ENCODE measurements at regions not wholly inside any gene's neighbourhood (a gene's known extent, or its start where the extent isn't known, plus 50 kb on each side); places are given as distances from the start of the nearest gene placed in this dataset.

GRCh38 chr11:105227363-105227762, 87.8 kb upstream of the CARD18 start:
- H3K36me3 Mint-ChIP-seq: no peaks in the 10 kb centered on the region

GRCh38 chr11:105226766-105227165, 87.2 kb upstream of the CARD18 start:
- Mint-ChIP-seq H3K27ac (no peak overlapping the region), H3K4me1 (no peaks in the 10 kb centered on the region), H3K27me3 (peaks cover 8% of the 10 kb centered on the region), H3K36me3 (no peaks in the 10 kb centered on the region), H3K4me3 (no peak overlapping the region), H3K9me3 (ENCODE audit: low read depth) (no peaks in the 10 kb centered on the region)
- no peak for ATAC-seq
- CTCF ChIA-PET: no interaction called here
- DNase-seq: no peak

More at GRCh38 chr11:105227363-105227762, 87.8 kb upstream of the CARD18 start:
- ATAC-seq (no peak), DNase-seq (no peak)
- no peaks in the 10 kb centered on the region for H3K9me3 Mint-ChIP-seq (ENCODE audit: low read depth)
- CTCF ChIA-PET: no interaction called here
- no peak overlapping the region for H3K27ac Mint-ChIP-seq
- no peak overlapping the region for H3K4me3 Mint-ChIP-seq
- peaks cover 8% of the 10 kb centered on the region for H3K27me3 Mint-ChIP-seq
- H3K4me1 Mint-ChIP-seq: no peaks in the 10 kb centered on the region

- Mint-ChIP-seq H3K4me1 (no peaks in the 10 kb centered on the region), H3K36me3 (no peaks in the 10 kb centered on the region), H3K4me3 (no peak overlapping the region), H3K27ac (no peak overlapping the region), H3K27me3 (peaks cover 8% of the 10 kb centered on the region), H3K9me3 (ENCODE audit: low read depth) (no peaks in the 10 kb centered on the region)
- DNase-seq: no peak
- ATAC-seq: no peak
- CTCF ChIA-PET: no interaction called here
Observed at GRCh38 chr11:105226091-105226490, 86.5 kb upstream of the CARD18 start.

- DNase-seq (no peak), ATAC-seq (no peak)
- CTCF ChIA-PET: no interaction called here
- H3K4me1 Mint-ChIP-seq: no peaks in the 10 kb centered on the region
- peaks cover 8% of the 10 kb centered on the region for H3K27me3 Mint-ChIP-seq
- H3K9me3 Mint-ChIP-seq (ENCODE audit: low read depth): no peaks in the 10 kb centered on the region
- no peak overlapping the region for H3K27ac Mint-ChIP-seq
- H3K36me3 Mint-ChIP-seq: no peaks in the 10 kb centered on the region
- no peak overlapping the region for H3K4me3 Mint-ChIP-seq
Observed at GRCh38 chr11:105224482-105225253, 85.1 kb upstream of the CARD18 start.

- CTCF ChIA-PET: no interaction called here
- H3K4me1 Mint-ChIP-seq: no peaks in the 10 kb centered on the region
- no peak overlapping the region for H3K4me3 Mint-ChIP-seq
- DNase-seq (no peak), ATAC-seq (no peak)
- no peak overlapping the region for H3K27ac Mint-ChIP-seq
- H3K36me3 Mint-ChIP-seq: no peaks in the 10 kb centered on the region
- peaks cover 3% of the 10 kb centered on the region for H3K27me3 Mint-ChIP-seq
- H3K9me3 Mint-ChIP-seq (ENCODE audit: low read depth): no peaks in the 10 kb centered on the region
Observed at GRCh38 chr11:105220121-105220520, 80.6 kb upstream of the CARD18 start.

- H3K27ac Mint-ChIP-seq: no peak overlapping the region
- no peaks in the 10 kb centered on the region for H3K27me3 Mint-ChIP-seq
- CTCF ChIA-PET: no interaction called here
- H3K4me1 Mint-ChIP-seq: no peaks in the 10 kb centered on the region
- H3K36me3 Mint-ChIP-seq: no peaks in the 10 kb centered on the region
- DNase-seq (no peak), ATAC-seq (no peak)
- H3K4me3 Mint-ChIP-seq: no peak overlapping the region
- H3K9me3 Mint-ChIP-seq (ENCODE audit: low read depth): no peaks in the 10 kb centered on the region
Observed at GRCh38 chr11:105219670-105220069, 80.1 kb upstream of the CARD18 start.

- CTCF ChIA-PET: no interaction called here
Observed at GRCh38 chr11:105219269-105219668, 79.7 kb upstream of the CARD18 start.

GRCh38 chr11:105215528-105215927, 76.0 kb upstream of the CARD18 start:
- no peaks in the 10 kb centered on the region for H3K36me3 Mint-ChIP-seq
- DNase-seq (no peak), ATAC-seq (no peak)
- CTCF ChIA-PET: no interaction called here
- H3K27me3 Mint-ChIP-seq: peaks cover 8% of the 10 kb centered on the region
- H3K9me3 Mint-ChIP-seq (ENCODE audit: low read depth): no peaks in the 10 kb centered on the region
- H3K27ac Mint-ChIP-seq: no peak overlapping the region
- no peak overlapping the region for H3K4me3 Mint-ChIP-seq
- H3K4me1 Mint-ChIP-seq: no peaks in the 10 kb centered on the region

More at GRCh38 chr11:105219269-105219668, 79.7 kb upstream of the CARD18 start:
- Mint-ChIP-seq H3K27me3 (no peaks in the 10 kb centered on the region), H3K27ac (no peak overlapping the region), H3K36me3 (no peaks in the 10 kb centered on the region), H3K4me1 (no peaks in the 10 kb centered on the region), H3K4me3 (no peak overlapping the region), H3K9me3 (ENCODE audit: low read depth) (no peaks in the 10 kb centered on the region)
- no peak for DNase-seq
- ATAC-seq: no peak

- CTCF ChIA-PET: no interaction called here
- no peaks in the 10 kb centered on the region for H3K4me1 Mint-ChIP-seq
- no peak for ATAC-seq
Observed at GRCh38 chr11:105211806-105212554, 72.4 kb upstream of the CARD18 start.

GRCh38 chr11:105208019-105208418, 68.5 kb upstream of the CARD18 start:
- Mint-ChIP-seq H3K36me3 (no peaks in the 10 kb centered on the region), H3K27ac (no peak overlapping the region), H3K4me3 (no peak overlapping the region), H3K27me3 (peaks cover 5% of the 10 kb centered on the region), H3K9me3 (ENCODE audit: low read depth) (no peaks in the 10 kb centered on the region), H3K4me1 (peaks cover 6% of the 10 kb centered on the region)
- CTCF ChIA-PET: no interaction called here
- ATAC-seq (no peak), DNase-seq (no peak)

More at GRCh38 chr11:105211806-105212554, 72.4 kb upstream of the CARD18 start:
- Mint-ChIP-seq H3K9me3 (ENCODE audit: low read depth) (no peaks in the 10 kb centered on the region), H3K27me3 (peaks cover 8% of the 10 kb centered on the region), H3K27ac (no peak overlapping the region), H3K36me3 (no peaks in the 10 kb centered on the region), H3K4me3 (no peak overlapping the region)
- DNase-seq: no peak

GRCh38 chr11:105206633-105207032, 67.1 kb upstream of the CARD18 start:
- Mint-ChIP-seq H3K9me3 (ENCODE audit: low read depth) (no peaks in the 10 kb centered on the region), H3K4me3 (no peak overlapping the region), H3K36me3 (no peaks in the 10 kb centered on the region), H3K27ac (no peak overlapping the region), H3K27me3 (no peaks in the 10 kb centered on the region), H3K4me1 (peaks cover 14% of the 10 kb centered on the region)
- CTCF ChIA-PET: no interaction called here
- DNase-seq (no peak), ATAC-seq (no peak)

GRCh38 chr11:105204636-105205035, 65.1 kb upstream of the CARD18 start:
- no peak for DNase-seq
- H3K36me3 Mint-ChIP-seq: no peaks in the 10 kb centered on the region
- peaks cover 14% of the 10 kb centered on the region for H3K4me1 Mint-ChIP-seq
- no peak overlapping the region for H3K4me3 Mint-ChIP-seq
- CTCF ChIA-PET: no interaction called here
- H3K9me3 Mint-ChIP-seq (ENCODE audit: low read depth): no peaks in the 10 kb centered on the region
- ATAC-seq: no peak
- H3K27me3 Mint-ChIP-seq: no peaks in the 10 kb centered on the region
- H3K27ac Mint-ChIP-seq: no peak overlapping the region

GRCh38 chr11:105203569-105204240, 64.1 kb upstream of the CARD18 start:
- H3K27me3 Mint-ChIP-seq: no peaks in the 10 kb centered on the region
- no peak overlapping the region for H3K4me3 Mint-ChIP-seq
- CTCF ChIA-PET: no interaction called here
- H3K4me1 Mint-ChIP-seq: peaks cover 14% of the 10 kb centered on the region
- no peaks in the 10 kb centered on the region for H3K9me3 Mint-ChIP-seq (ENCODE audit: low read depth)
- no peaks in the 10 kb centered on the region for H3K36me3 Mint-ChIP-seq
- no peak overlapping the region for H3K27ac Mint-ChIP-seq
- no peak for ATAC-seq
- no peak for DNase-seq

Measured in activated CD8-positive, alpha-beta memory T cell treated with anti-CD3 and anti-CD28 coated beads, Interleukin-2, amount 10 ng/mL, durations not matched to agents 7 days and 5 days (primary cell).